ENCODE measurements at regions not wholly inside any gene's neighbourhood (a gene's known extent, or its start where the extent isn't known, plus 50 kb on each side); places are given as distances from the start of the nearest gene placed in this dataset.
"Not testable (repeated sequence)": the region's sequence is repeated elsewhere in the genome, so short reads cannot be mapped to it uniquely, and the experiment has no call there.

GRCh38 chrY:19042306-19042958, 268.9 kb upstream of the HSFY2 start:
- DNase-seq = no peak

DNA sequence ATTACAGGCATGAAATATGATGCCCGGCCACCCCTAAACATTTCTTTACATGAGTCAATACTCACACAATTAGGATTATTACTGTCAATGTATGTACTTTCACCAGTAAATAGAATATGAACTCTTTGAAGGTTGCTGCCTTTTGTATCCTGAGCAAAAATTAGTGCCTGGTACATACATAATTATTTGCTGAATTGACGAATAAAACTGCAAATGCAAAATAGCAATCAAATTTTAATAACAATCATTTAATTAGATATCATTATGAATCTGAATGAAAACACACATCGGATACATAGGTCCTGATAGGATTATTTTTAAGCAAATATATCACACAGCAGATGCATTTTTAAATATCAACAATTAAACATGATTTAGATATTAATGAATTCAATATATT, 253.1 kb upstream of the HSFY2 start:
- DNase-seq = no peak

DNA sequence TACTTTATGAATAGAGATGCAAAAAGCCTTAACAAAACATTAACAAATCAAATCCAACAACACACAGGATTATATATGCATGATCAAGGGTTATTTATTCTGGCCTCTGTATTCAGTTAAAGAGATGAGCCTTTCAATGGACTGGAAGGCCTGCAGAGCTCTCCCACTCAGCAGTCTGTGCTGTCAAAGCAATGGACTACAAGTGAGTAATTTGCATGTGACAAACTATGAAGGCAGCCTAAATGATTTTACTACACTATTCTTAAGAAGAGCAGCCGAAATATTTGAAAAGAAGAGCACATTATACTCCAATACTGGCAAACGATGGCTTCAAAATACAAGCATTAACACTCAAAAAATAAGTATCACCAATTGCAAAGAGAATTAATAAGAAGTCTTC, 250.4 kb upstream of the HSFY2 start:
- no peak for DNase-seq

GRCh38 chrY:19020193-19020592, 246.7 kb upstream of the HSFY2 start:
- DNase-seq = no peak

DNA sequence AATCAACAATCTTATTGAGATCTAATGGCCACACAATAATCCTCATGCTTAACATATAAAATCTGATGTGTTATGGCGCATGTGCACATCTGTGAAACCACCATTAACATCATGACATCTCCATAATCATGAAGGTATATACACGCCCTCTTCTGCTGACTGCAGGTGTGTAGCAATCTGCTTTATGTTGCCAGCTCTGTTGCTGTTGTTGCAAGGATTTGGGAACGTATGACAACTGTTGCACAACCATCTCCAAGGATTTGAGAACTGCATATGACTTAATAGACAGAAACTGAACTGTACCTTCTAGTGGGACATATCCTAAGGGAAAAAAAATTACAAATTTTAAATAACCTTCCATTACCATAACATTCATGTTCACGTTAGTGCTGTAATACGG, 243.5 kb upstream of the HSFY2 start:
- no peak for DNase-seq

DNA sequence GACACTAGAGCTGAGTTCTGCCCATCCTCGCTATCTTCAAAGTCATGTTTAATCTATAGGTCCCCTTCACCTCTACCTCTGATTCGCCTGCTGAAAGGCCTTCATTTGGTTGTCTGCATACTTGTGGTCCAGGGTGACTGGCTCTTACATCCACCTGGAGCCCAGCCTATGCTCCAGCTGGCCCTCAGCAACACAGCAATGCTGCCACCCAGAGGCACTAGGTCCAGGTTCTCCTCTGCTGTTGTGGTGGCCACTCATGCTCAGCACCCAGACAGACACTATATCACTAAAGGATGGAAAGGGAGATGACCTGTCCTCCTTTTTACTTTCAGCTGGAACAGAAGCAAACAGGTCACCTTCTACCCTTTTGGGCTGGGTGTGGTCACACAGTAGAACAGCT, 242.3 kb upstream of the HSFY2 start:
- no peak for DNase-seq

GRCh38 chrY:19015213-19015612, 241.7 kb upstream of the HSFY2 start:
- DNase-seq = no peak

DNA sequence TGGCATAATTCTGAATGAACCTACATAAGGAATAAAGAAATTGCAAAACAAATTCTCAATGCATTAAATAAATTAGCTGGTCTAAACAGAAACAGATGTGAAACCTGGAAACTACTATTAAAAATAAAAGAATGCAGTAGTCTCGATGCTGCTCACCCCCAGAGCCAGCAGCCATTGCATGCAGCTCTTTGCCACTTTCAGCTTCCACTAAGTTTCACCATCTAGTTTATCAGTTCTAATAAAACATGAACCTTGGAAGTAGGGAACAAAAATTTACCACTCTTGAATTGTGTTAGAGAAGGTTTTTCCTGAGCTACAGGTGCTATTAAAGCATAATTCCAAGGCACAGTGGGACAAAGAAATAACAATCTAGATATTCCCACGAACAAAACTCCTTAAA, 239.4 kb upstream of the HSFY2 start:
- no peak for DNase-seq

DNA sequence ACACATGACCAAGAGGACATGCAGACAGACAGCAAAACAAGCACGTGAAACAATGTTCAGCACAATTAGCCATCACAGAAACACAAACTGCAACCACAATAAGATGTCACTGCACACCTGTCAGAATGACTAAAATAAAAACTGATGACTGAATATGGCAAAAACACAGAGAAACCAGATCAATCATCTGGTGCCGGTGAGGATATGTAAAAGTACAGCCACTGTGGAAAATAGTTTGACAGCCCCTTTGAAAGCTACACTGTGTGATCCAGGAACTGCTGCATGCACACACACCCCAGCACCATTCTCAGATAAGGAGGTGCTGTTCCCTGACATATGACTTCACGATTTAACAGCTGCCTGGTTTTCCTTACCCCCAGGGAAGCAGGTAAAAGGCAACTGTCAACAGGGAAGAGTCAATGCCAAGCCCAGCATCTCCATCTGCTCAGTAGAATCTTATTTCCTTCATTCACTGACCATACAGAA, 238.1 kb upstream of the HSFY2 start:
- DNase-seq = no peak

GRCh38 chrY:19006234-19006633, 232.7 kb upstream of the HSFY2 start:
- no peak for DNase-seq

DNA sequence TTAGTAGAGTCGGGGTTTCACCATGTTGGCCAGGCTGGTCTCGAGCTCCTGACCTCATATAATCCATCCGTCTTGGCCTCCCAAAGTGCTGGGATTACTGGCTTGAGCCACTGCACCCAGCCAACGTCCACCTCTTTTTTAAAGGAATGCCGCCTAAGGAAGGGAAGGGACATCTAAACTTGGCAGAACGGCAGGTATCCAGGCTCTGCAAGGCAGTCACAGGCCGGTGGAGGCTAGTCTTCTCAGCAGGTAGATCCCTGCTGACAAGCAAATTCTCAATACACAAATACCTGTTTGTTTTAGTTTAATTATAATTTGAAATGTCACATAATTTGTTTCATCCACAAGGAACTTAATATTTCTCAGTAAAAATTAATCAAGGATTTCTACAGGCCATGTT, 232.0 kb upstream of the HSFY2 start:
- no peak for DNase-seq

DNA sequence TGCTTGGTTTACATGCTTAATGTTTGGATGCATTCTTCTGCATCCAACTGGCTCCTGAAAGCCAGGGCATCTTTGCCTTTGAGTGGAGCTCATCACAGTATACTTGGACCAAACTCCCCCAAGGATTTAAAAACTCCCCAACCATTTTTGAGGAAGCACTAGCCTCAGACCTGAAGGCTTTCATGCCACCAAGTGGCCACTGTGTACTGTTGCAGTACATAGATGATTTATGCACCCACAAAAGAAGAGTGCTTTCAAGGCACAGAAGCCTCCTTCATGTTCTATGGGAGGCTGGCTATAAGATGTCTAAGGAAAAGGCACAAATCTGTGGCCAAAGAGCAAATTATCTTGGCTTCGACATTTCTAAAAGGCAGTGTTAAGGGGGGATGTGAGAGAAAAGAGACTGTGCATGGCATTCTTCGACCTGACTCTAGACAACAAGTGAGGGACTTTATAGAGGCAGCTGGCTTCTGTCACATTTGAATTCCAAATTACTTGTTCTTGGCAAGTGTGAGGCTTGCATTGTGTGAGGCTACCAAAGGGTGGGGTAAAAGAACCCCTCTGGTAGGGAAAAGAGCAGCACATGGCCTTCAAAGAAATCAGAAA, 224.2 kb upstream of the HSFY2 start:
- DNase-seq = no peak

DNA sequence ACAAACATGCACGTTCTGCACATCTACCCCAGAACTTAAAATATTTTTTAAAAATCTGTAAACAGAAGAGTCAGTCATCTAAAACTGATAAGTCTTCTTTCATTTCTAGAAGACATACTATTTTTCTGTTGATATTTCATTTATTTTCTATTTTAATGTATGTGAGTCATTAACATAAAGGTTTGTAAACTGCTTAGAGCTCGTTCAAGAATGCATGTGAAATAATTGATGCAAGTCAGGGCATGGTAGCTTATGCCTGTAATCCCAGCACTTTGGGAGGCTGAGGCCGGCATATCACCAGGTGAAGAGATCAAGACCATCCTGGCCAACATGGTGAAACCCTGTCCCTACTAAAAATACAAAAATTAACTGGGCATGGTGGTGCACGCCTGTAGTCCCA, 219.9 kb upstream of the HSFY2 start:
- no peak for DNase-seq

DNA sequence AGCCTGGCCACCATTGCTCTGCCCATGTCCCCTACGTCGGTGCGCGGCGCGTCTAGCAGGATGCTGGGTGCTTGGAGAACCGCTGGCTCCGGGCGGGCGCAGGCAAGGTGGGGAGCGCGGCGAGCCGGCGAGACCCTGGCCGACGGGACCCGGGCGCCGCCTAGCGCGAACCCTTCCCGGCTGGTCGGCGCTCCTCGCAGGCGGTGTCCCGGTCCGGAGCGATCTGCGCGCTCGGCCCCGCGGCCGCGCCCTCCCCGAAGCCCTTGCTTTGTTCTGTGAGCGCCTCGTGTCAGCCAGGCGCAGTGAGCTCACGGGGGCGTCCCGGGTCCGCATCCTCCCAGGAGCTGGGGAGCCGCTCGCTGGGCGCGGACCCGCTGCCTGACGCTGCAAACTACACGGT, 219.1 kb upstream of the HSFY2 start:
- not testable (repeated sequence) for DNase-seq

DNA sequence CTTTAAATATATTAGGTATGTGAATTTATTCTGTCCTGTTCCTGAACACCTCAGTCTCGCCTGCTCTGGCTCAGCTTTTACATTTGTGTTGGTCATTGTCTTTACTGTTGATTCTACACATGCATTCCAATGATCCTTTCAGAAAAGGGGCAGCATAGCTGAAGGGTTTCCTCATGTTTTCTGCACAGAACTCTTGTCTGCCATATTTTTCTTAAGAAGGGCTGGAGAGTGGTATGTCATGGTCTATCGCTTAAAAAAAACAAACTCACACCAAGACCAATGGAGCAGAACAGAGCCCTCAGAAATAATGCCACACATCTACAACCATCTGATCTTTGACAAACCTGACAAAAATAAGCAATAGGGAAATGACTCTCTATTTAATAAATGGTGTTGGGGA, 215.8 kb upstream of the HSFY2 start:
- DNase-seq = no peak

DNA sequence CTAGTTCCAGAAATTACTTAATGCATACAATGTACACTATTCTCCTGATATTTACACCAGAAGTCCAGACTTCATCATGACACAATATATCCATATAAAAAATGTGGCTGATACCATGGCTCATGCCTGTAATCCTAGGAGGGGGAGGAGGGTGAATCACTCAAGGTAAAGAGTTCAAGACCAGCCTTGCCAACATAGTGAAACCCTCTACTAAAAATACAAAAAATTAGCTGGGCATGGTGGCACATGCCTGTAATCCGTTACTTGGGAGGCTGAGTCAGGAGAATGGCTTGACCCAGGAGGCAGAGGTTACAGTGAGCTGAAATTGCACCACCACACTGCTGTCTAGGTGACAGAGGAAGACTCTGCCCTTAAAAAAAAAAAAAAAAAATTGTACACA, 192.5 kb upstream of the HSFY2 start:
- DNase-seq = no peak

GRCh38 chrY:18958846-18959245, 185.3 kb upstream of the HSFY2 start:
- DNase-seq = no peak

GRCh38 chrY:18951657-18952435, 178.3 kb upstream of the HSFY2 start:
- DNase-seq = no peak

DNA sequence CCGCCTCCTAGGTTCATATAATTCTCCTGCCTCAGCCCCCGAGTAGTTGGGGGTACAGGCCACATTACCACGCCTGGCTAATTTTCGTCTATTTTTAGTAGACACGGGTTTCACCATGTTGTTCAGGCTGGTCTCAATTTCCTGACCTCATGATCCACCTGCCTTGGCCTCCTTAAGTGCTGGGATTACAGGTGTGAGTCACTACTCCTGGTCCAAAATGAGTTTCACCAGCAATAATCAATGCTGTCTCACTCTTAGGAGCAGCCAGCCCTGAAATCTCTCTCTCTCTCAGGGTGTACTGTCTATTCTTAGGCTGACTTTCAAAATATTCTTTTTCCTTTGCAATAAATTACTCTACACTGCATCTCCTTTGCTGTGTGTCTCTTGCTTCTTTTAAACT, 177.5 kb upstream of the HSFY2 start:
- no peak for DNase-seq

DNA sequence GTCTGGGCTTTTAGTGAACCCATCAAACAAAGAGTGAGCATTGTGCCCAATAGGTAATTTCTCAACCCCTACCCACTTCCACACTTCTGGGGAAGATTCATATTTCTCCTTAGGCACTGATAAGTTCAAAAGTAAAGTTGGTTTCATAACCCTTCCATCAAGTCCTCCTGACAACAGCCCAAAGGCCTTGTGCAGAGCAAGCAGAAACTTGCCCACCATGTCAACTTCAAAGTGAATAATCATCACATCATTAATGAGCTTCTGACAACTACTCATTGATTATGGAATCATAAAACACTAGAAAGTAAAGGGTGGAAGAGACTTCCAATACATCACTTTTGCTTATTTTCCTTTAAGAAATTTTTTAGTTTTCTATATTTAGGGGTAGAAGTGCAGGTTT, 163.3 kb upstream of the HSFY2 start:
- DNase-seq = no peak

DNA sequence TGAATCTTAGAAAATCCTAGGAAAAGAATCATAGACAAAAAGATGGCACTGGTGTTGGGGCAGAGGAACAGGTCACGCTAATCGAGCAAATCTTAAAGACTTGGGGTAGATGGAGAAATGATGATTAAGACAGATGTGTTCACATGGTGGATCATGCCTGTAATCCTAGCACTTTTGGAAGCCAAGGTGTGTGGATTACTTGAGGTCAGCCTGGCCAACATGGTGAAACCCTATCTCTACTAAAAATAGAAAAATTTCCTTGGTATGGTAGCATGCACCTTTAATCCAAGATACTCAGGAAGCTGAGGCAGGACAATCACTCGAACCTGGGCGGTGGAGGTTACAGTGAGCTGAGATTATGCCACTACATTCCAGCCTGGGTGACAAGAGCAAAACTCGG, 145.7 kb upstream of the HSFY2 start:
- no peak for DNase-seq

DNA sequence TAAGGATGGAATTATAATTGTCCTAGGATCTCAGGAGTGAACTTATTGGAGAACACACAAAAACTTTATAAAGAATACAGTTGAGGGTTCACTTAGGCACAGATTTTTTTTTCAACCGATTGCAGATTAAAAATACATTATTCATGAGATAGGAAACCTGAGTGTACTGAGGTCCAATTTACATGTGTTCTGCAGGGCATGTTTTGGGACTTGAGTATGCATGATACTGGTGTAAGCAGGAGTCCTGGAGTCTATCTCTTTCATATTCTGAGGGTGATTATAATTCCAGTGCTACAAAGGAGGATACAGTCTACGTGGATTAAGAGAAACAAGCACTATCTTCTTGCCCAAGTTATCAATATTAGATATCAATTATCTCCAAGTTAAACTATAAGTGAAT, 139.3 kb upstream of the HSFY2 start:
- DNase-seq = no peak

- no peak for DNase-seq
Measured at GRCh38 chrY:18909846-18910245, 136.3 kb upstream of the HSFY2 start.

- not testable (repeated sequence) for DNase-seq
Measured at GRCh38 chrY:18906198-18906597, 132.7 kb upstream of the HSFY2 start.
